Liver (tissue), 8 donors: ENCODE measurements at regions not wholly inside any gene's neighbourhood (a gene's known extent, or its start where the extent isn't known, plus 50 kb on each side); places are given as distances from the start of the nearest gene placed in this dataset.
A peak's percentile ranks its signal among the peaks of the same experiment; 100 is the strongest.

ENCODE experiments used
- DNase-seq: peaks from one replicate; pipeline ENCODE4 v3.0.0-alpha.2; 2017; ENCODE audit warnings: low spot score
- H3K27ac ChIP-seq, 2 donors: one replicate each; pipeline ENCODE4 v1.7.0; 2013; ENCODE audit warnings: inconsistent platforms in 2 of 2, low read length in 2 of 2, control low read depth in 1 of 2, low read depth in 1 of 2, mild to moderate bottlenecking in 1 of 2
- H3K27me3 ChIP-seq, 4 donors: one replicate each; pipeline versions ENCODE4 v1.6.1 to v1.7.0; 2013; ENCODE audit warnings: low read length in 3 of 4, inconsistent platforms in 1 of 4, mild to moderate bottlenecking in 1 of 4, moderate library complexity in 1 of 4; ENCODE audit not compliant: control insufficient read depth in 4 of 4, insufficient read depth in 4 of 4
- H3K36me3 ChIP-seq, 4 donors: one replicate each; pipeline versions ENCODE4 v1.6.1 to v1.7.0; 2013; ENCODE audit warnings: low read length in 3 of 4, mild to moderate bottlenecking in 3 of 4, low read depth in 1 of 4, moderate library complexity in 1 of 4; ENCODE audit not compliant: control insufficient read depth in 4 of 4, insufficient read depth in 3 of 4
- H3K4me1 ChIP-seq, 4 donors: one replicate each; pipeline versions ENCODE4 v1.6.1 to v1.7.0; 2013; ENCODE audit warnings: low read length in 3 of 4, mild to moderate bottlenecking in 3 of 4, moderate library complexity in 1 of 4; ENCODE audit not compliant: control insufficient read depth in 4 of 4, insufficient read depth in 4 of 4
- H3K4me3 ChIP-seq, 3 donors: one replicate each; pipeline versions ENCODE4 v1.6.1 to v1.7.0; 2013; ENCODE audit warnings: low read length in 3 of 3, control low read depth in 1 of 3, low read depth in 1 of 3, mild to moderate bottlenecking in 1 of 3
- H3K9ac ChIP-seq, 2 donors: one replicate each; pipeline ENCODE4 v1.7.0; 2013; ENCODE audit warnings: low read length in 2 of 2, mild to moderate bottlenecking in 2 of 2, moderate library complexity in 2 of 2, control low read depth in 1 of 2, low read depth in 1 of 2
- H3K9me3 ChIP-seq, 4 donors: one replicate each; pipeline versions ENCODE4 v1.6.1 to v1.7.0; 2013; ENCODE audit warnings: low read length in 3 of 4; ENCODE audit not compliant: control insufficient read depth in 4 of 4
- EGR1 ChIP-seq, 2 donors: IDR thresholded peaks; 2 replicates each; pipeline ENCODE4 v1.6.1; 2016 to 2018; ENCODE audit warnings: antibody characterized with exemption in 2 of 2, low read depth in 2 of 2
- FOXA1 ChIP-seq: IDR thresholded peaks from 2 replicates; pipeline ENCODE4 v1.6.1; 2016; ENCODE audit warnings: antibody characterized with exemption
- FOXA2 ChIP-seq: IDR thresholded peaks from 2 replicates; pipeline ENCODE4 v1.6.1; 2016; ENCODE audit warnings: antibody characterized with exemption
- GABPA ChIP-seq, 2 donors: IDR thresholded peaks in 1 of 2; conservative IDR thresholded peaks in 1 of 2; 2 replicates each; pipeline ENCODE4 v1.6.1; 2016; ENCODE audit warnings: antibody characterized with exemption in 2 of 2, mild to moderate bottlenecking in 1 of 2, moderate library complexity in 1 of 2
- HNF4A ChIP-seq, 2 donors: conservative IDR thresholded peaks; 2 replicates each; pipeline ENCODE4 v1.6.1; 2016; ENCODE audit warnings: antibody characterized with exemption in 2 of 2, mild to moderate bottlenecking in 2 of 2
- HNF4G ChIP-seq: IDR thresholded peaks from 2 replicates; pipeline ENCODE4 v1.6.1; 2016; ENCODE audit warnings: antibody characterized with exemption
- JUND ChIP-seq, 2 donors: IDR thresholded peaks; 2 replicates each; pipeline ENCODE4 v1.6.1; 2016; ENCODE audit warnings: antibody characterized with exemption in 2 of 2
- MAX ChIP-seq: IDR thresholded peaks from 2 replicates; pipeline ENCODE4 v1.6.1; 2016; ENCODE audit warnings: antibody characterized with exemption
- NR2F2 ChIP-seq: IDR thresholded peaks from 2 replicates; pipeline ENCODE4 v1.6.1; 2016; ENCODE audit warnings: antibody characterized with exemption
- RAD21 ChIP-seq, 2 donors: IDR thresholded peaks; 2 replicates each; pipeline ENCODE4 v1.6.1; 2016; ENCODE audit warnings: antibody characterized with exemption in 2 of 2, mild to moderate bottlenecking in 2 of 2
- SP1 ChIP-seq: IDR thresholded peaks from 2 replicates; pipeline ENCODE4 v1.6.1; 2018; ENCODE audit warnings: antibody characterized with exemption, mild to moderate bottlenecking
- YY1 ChIP-seq: IDR thresholded peaks from 2 replicates; pipeline ENCODE4 v1.6.1; 2016; ENCODE audit warnings: antibody characterized with exemption, mild to moderate bottlenecking
- ZBTB33 ChIP-seq: IDR thresholded peaks from 2 replicates; pipeline ENCODE4 v1.6.1; 2016; ENCODE audit warnings: antibody characterized with exemption
- WGBS: extraction: QIAGEN DNeasy Blood & Tissue Kit; methylation state at CpG from one replicate; pipeline ENCODE4 v1.1.7; 2013; 5-methylcytosine and 5-hydroxymethylcytosine counted together
- TF ChIP-seq, protein P1 (sequence below): fragments of 150-350 bp; IDR thresholded peaks from 2 replicates; pipeline ENCODE4 v1.5.1; 2017; ENCODE audit warnings: improper control_type of control experiment, low read depth, low read length; ENCODE audit not compliant: missing input control
- TF ChIP-seq, protein P2 (sequence below): IDR thresholded peaks from 2 replicates; pipeline ENCODE4 v1.6.1; 2016; ENCODE audit warnings: antibody characterized with exemption
- TF ChIP-seq, protein P3 (sequence below): IDR thresholded peaks from 2 replicates; pipeline ENCODE4 v1.6.1; 2016; ENCODE audit warnings: antibody characterized with exemption, mild to moderate bottlenecking
- donor health status: healthy.
- donor health status: healthy.
- donor health status: healthy.
- donor health status: healthy.
- donor health status: healthy.

GRCh38 chr21:28745131-28746016 is 247.3 kb downstream of the LTN1 start:
- Histone ChIP-seq H3K4me1 (peaks cover 0 to 8% (median 5%) of the 10 kb centered on the region in 4 donors), H3K4me3 (peak overlapping the region; percentile 59 to 85 (median 74)), H3K9me3 (no peaks in the 10 kb centered on the region), H3K27ac (peak overlapping the region; percentile 56 to 76), H3K9ac (peak overlapping the region; percentile 67 to 96), H3K27me3 (no peaks in the 10 kb centered on the region), H3K36me3 (no peaks in the 10 kb centered on the region)
- peak; percentile 58 for DNase-seq
- TF ChIP-seq HNF4A (conservative IDR thresholded peaks at IDR 0.05) (peak in 1 of 2 donors; percentile 6), RAD21 (IDR thresholded peaks at IDR 0.05) (peak; percentile 97 to 98), JUND (IDR thresholded peaks at IDR 0.05) (no peak), FOXA1 (no peak), GABPA (IDR thresholded peaks at IDR 0.05 in 1 of 2, conservative IDR thresholded peaks at IDR 0.05 in 1 of 2) (no peak), YY1 (peak; percentile 91), FOXA2 (peak; percentile 5), NR2F2 (no peak), MAX (peak; percentile 66)
- TF ChIP-seq, protein P1, sequence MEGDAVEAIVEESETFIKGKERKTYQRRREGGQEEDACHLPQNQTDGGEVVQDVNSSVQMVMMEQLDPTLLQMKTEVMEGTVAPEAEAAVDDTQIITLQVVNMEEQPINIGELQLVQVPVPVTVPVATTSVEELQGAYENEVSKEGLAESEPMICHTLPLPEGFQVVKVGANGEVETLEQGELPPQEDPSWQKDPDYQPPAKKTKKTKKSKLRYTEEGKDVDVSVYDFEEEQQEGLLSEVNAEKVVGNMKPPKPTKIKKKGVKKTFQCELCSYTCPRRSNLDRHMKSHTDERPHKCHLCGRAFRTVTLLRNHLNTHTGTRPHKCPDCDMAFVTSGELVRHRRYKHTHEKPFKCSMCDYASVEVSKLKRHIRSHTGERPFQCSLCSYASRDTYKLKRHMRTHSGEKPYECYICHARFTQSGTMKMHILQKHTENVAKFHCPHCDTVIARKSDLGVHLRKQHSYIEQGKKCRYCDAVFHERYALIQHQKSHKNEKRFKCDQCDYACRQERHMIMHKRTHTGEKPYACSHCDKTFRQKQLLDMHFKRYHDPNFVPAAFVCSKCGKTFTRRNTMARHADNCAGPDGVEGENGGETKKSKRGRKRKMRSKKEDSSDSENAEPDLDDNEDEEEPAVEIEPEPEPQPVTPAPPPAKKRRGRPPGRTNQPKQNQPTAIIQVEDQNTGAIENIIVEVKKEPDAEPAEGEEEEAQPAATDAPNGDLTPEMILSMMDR = peak; percentile 98
- WGBS = 5% methylated on average over 16 of the region's 16 CpGs

GRCh38 chr21:28743723-28744122 is 249.0 kb downstream of the LTN1 start:
- 42% methylated on average over 1 of the region's 1 CpG for WGBS
- no peak overlapping the region for H3K27ac ChIP-seq

More at GRCh38 chr21:28743723-28744122, 249.0 kb downstream of the LTN1 start:
- Histone ChIP-seq H3K4me1 (peaks cover 0 to 8% (median 5%) of the 10 kb centered on the region in 4 donors), H3K9me3 (no peaks in the 10 kb centered on the region), H3K4me3 (no peak overlapping the region), H3K27me3 (no peaks in the 10 kb centered on the region), H3K9ac (no peak overlapping the region), H3K36me3 (no peaks in the 10 kb centered on the region)
- no peak for DNase-seq
- TF ChIP-seq FOXA1 (no peak), GABPA (IDR thresholded peaks at IDR 0.05 in 1 of 2, conservative IDR thresholded peaks at IDR 0.05 in 1 of 2) (no peak), HNF4G (no peak), YY1 (no peak), ZBTB33 (no peak), MAX (no peak), NR2F2 (no peak), FOXA2 (no peak), RAD21 (IDR thresholded peaks at IDR 0.05) (no peak), HNF4A (conservative IDR thresholded peaks at IDR 0.05) (no peak), SP1 (no peak), EGR1 (IDR thresholded peaks at IDR 0.05; ENCODE audit: low read depth in 2 of 2) (no peak)
- TF ChIP-seq, protein P2, sequence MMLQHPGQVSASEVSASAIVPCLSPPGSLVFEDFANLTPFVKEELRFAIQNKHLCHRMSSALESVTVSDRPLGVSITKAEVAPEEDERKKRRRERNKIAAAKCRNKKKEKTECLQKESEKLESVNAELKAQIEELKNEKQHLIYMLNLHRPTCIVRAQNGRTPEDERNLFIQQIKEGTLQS = no peak
- TF ChIP-seq, protein P3, sequence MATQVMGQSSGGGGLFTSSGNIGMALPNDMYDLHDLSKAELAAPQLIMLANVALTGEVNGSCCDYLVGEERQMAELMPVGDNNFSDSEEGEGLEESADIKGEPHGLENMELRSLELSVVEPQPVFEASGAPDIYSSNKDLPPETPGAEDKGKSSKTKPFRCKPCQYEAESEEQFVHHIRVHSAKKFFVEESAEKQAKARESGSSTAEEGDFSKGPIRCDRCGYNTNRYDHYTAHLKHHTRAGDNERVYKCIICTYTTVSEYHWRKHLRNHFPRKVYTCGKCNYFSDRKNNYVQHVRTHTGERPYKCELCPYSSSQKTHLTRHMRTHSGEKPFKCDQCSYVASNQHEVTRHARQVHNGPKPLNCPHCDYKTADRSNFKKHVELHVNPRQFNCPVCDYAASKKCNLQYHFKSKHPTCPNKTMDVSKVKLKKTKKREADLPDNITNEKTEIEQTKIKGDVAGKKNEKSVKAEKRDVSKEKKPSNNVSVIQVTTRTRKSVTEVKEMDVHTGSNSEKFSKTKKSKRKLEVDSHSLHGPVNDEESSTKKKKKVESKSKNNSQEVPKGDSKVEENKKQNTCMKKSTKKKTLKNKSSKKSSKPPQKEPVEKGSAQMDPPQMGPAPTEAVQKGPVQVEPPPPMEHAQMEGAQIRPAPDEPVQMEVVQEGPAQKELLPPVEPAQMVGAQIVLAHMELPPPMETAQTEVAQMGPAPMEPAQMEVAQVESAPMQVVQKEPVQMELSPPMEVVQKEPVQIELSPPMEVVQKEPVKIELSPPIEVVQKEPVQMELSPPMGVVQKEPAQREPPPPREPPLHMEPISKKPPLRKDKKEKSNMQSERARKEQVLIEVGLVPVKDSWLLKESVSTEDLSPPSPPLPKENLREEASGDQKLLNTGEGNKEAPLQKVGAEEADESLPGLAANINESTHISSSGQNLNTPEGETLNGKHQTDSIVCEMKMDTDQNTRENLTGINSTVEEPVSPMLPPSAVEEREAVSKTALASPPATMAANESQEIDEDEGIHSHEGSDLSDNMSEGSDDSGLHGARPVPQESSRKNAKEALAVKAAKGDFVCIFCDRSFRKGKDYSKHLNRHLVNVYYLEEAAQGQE = no peak
